ENCODE measurements at regions not wholly inside any gene's neighbourhood (a gene's known extent, or its start where the extent isn't known, plus 50 kb on each side); places are given as distances from the start of the nearest gene placed in this dataset.

DNA sequence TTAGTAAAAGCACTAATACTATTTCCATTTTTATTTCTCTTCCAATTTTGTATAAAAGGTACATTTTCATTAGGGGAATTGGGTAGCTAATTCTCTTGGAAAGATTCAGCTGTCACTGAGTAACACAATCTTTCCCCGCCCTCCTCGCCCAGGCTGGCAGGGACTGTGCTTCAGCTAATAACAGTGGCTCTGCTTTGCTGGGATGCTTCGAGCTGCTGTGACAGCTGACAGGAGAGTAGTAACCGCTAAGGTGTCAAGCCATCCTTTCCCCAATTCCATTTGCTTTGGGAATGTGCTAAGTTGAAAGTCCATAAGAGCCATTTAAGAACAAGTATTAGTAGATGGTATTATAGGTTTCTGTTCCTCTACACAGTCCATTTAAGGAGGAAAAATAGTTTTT lies 106.7 kb upstream of the NRIP1 start:
- Histone ChIP-seq H3K9me3 (peaks cover 0 to 2% (median 0%) of the 10 kb centered on the region in 11 donors), H3K4me3 (no peak overlapping the region), H3K27ac (no peak overlapping the region), H3K36me3 (no peaks in the 10 kb centered on the region), H3K27me3 (no peaks in the 10 kb centered on the region), H3K4me1 (no peaks in the 10 kb centered on the region)
- WGBS, 2 donors: 76 to 80% methylated on average over 4 of the region's 4 CpGs
- ATAC-seq (no peak), DNase-seq (no peak)
- intact Hi-C loops (cut with DNase I): no loop called here
- TF ChIP-seq CTCF (IDR thresholded peaks at IDR 0.05): no peak

- TF ChIP-seq CTCF (IDR thresholded peaks at IDR 0.05): no peak
- DNase-seq: no peak
- ATAC-seq: no peak
- H3K36me3 ChIP-seq: no peaks in the 10 kb centered on the region
- WGBS, 2 donors: 61 to 65% methylated on average over 3 of the region's 3 CpGs
- H3K4me3 ChIP-seq: no peak overlapping the region
- intact Hi-C loops (cut with DNase I): no loop called here
- H3K4me1 ChIP-seq: no peaks in the 10 kb centered on the region
- H3K27ac ChIP-seq: no peak overlapping the region
- H3K9me3 ChIP-seq: peaks cover 0 to 2% (median 0%) of the 10 kb centered on the region in 11 donors
- H3K27me3 ChIP-seq: no peaks in the 10 kb centered on the region
Measured at GRCh38 chr21:15172963-15173362, 108.2 kb upstream of the NRIP1 start.

DNA sequence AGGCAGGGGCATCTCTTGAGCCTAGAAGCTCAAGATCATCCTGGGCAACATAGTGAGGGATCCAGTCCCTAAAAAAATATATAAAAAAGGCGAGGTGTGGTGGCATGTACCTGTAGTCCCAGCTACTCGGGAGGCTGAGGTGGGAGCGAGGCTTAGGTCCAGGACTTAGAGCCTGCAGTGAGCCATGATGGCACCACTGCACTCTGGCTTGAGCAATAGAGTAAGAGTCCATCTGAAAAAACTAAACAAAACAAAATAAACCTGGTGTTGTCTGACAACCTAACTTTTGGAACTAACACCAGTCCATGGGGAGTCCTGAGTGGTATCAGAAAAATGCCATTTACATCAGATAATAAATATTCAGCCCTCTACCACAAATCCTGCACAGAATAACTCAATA lies 110.1 kb upstream of the NRIP1 start:
- Histone ChIP-seq H3K27me3 (no peaks in the 10 kb centered on the region), H3K4me1 (no peaks in the 10 kb centered on the region), H3K36me3 (no peaks in the 10 kb centered on the region), H3K27ac (no peak overlapping the region), H3K9me3 (no peaks in the 10 kb centered on the region), H3K4me3 (no peak overlapping the region)
- no peak for DNase-seq
- WGBS, 2 donors: 96 to 98% methylated on average over 3 of the region's 3 CpGs
- TF ChIP-seq CTCF (IDR thresholded peaks at IDR 0.05): no peak
- intact Hi-C loops (cut with DNase I): no loop called here
- ATAC-seq: no peak

DNA sequence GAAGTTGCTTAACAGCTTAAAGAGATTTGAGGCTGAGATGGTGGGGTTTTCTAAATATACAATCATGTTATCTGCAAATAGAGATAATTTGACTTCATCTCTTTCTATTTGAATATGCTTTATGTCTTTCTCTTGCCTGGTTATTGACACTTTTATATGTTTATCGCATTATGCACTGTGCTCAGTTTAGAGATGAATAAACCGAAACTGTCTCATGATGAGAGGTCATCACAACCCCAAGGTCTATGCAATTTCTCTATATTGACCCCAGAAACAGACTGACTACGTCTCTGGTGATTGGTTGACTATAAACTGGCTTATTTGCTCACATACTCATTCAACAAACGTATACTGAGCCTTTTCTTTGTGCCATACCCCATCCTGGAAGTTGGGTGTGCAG lies 117.9 kb upstream of the NRIP1 start:
- no peak overlapping the region for H3K27ac ChIP-seq
- H3K36me3 ChIP-seq: no peaks in the 10 kb centered on the region
- ATAC-seq (no peak), DNase-seq (no peak)
- no peaks in the 10 kb centered on the region for H3K27me3 ChIP-seq
- WGBS, 2 donors: 88 to 96% methylated on average over 4 of the region's 4 CpGs
- no peak for TF ChIP-seq CTCF (IDR thresholded peaks at IDR 0.05)
- no peak overlapping the region for H3K4me3 ChIP-seq
- peaks cover 0 to 6% (median 0%) of the 10 kb centered on the region in 11 donors for H3K9me3 ChIP-seq
- intact Hi-C loops (cut with DNase I): no loop called here
- no peaks in the 10 kb centered on the region for H3K4me1 ChIP-seq
